Uterus (tissue), 2 donors: ENCODE measurements at regions not wholly inside any gene's neighbourhood (a gene's known extent, or its start where the extent isn't known, plus 50 kb on each side); places are given as distances from the start of the nearest gene placed in this dataset.

ENCODE experiments used
- POLR2A ChIP-seq, 2 donors: fragments of 450-650 bp; IDR thresholded peaks; one replicate each; pipeline ENCODE4 v1.6.1; 2016; ENCODE audit warnings: antibody characterized with exemption in 2 of 2, mild to moderate bottlenecking in 1 of 2, moderate library complexity in 1 of 2
- TF ChIP-seq, protein P1 (sequence below), 4 experiments: fragments of 200-600 bp in 2 of 4; fragments of 450-650 bp in 2 of 4; sonication (generic) in 2 of 4; IDR thresholded peaks; one replicate each; pipeline ENCODE4 v1.5.1; 2016 to 2019; ENCODE audit warnings: antibody characterized with exemption in 4 of 4, mild to moderate bottlenecking in 2 of 4, moderate library complexity in 1 of 4

DNA sequence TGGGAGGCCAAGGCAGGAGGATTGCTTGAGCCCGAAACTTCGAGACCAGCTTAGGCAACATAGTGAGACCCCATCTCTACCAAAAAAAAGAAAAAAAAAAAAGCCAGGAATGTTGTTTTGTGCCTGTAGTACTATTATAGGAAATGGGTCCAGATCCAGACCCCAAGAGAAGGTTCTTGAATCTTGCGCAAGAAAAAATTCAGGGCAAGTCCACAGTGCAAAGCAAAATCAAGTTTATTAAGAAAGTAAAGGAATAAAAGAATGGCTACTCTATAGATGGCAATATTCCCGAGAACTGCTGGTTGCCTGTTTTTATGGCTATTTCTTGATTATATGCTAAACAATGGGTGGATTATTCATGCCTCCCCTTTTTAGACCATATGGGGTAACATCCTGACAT lies 51.2 kb upstream of the RDX start:
- TF ChIP-seq, protein P1, sequence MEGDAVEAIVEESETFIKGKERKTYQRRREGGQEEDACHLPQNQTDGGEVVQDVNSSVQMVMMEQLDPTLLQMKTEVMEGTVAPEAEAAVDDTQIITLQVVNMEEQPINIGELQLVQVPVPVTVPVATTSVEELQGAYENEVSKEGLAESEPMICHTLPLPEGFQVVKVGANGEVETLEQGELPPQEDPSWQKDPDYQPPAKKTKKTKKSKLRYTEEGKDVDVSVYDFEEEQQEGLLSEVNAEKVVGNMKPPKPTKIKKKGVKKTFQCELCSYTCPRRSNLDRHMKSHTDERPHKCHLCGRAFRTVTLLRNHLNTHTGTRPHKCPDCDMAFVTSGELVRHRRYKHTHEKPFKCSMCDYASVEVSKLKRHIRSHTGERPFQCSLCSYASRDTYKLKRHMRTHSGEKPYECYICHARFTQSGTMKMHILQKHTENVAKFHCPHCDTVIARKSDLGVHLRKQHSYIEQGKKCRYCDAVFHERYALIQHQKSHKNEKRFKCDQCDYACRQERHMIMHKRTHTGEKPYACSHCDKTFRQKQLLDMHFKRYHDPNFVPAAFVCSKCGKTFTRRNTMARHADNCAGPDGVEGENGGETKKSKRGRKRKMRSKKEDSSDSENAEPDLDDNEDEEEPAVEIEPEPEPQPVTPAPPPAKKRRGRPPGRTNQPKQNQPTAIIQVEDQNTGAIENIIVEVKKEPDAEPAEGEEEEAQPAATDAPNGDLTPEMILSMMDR (IDR thresholded peaks at IDR 0.05), result no peak
- no peak for TF ChIP-seq POLR2A (IDR thresholded peaks at IDR 0.05)
